Ishikawa (cell line): ENCODE measurements at regions not wholly inside any gene's neighbourhood (a gene's known extent, or its start where the extent isn't known, plus 50 kb on each side); places are given as distances from the start of the nearest gene placed in this dataset.

ENCODE experiments used
- CREB1 ChIP-seq: IDR thresholded peaks from 2 replicates; pipeline ENCODE4 v1.6.1; 2012; ENCODE audit warnings: low read depth
- EGR1 ChIP-seq: IDR thresholded peaks from 2 replicates; pipeline ENCODE4 v1.6.1; 2012
- EP300 ChIP-seq: IDR thresholded peaks from 2 replicates; pipeline ENCODE4 v1.6.1; 2012; ENCODE audit warnings: borderline replicate concordance
- NFIC ChIP-seq: IDR thresholded peaks from 2 replicates; pipeline ENCODE4 v1.6.1; 2012
- REST ChIP-seq: IDR thresholded peaks from 2 replicates; pipeline ENCODE4 v1.6.1; 2012; ENCODE audit warnings: low read depth, mild to moderate bottlenecking
- TAF1 ChIP-seq: IDR thresholded peaks from 2 replicates; pipeline ENCODE4 v1.6.1; 2012; ENCODE audit warnings: low read depth, mild to moderate bottlenecking
- YY1 ChIP-seq: IDR thresholded peaks from 2 replicates; pipeline ENCODE4 v1.6.1; 2012; ENCODE audit warnings: low read depth
- ZBTB7A ChIP-seq: IDR thresholded peaks from 2 replicates; pipeline ENCODE4 v1.6.1; 2012; ENCODE audit warnings: low read depth

GRCh38 chr5:53392073-53392472, 88.4 kb upstream of the FST start:
- TF ChIP-seq EGR1 (no peak), NFIC (no peak), CREB1 (no peak), REST (no peak), EP300 (no peak), ZBTB7A (no peak), TAF1 (no peak), YY1 (no peak)
